ENCODE measurements at regions not wholly inside any gene's neighbourhood (a gene's known extent, or its start where the extent isn't known, plus 50 kb on each side); places are given as distances from the start of the nearest gene placed in this dataset.

DNA sequence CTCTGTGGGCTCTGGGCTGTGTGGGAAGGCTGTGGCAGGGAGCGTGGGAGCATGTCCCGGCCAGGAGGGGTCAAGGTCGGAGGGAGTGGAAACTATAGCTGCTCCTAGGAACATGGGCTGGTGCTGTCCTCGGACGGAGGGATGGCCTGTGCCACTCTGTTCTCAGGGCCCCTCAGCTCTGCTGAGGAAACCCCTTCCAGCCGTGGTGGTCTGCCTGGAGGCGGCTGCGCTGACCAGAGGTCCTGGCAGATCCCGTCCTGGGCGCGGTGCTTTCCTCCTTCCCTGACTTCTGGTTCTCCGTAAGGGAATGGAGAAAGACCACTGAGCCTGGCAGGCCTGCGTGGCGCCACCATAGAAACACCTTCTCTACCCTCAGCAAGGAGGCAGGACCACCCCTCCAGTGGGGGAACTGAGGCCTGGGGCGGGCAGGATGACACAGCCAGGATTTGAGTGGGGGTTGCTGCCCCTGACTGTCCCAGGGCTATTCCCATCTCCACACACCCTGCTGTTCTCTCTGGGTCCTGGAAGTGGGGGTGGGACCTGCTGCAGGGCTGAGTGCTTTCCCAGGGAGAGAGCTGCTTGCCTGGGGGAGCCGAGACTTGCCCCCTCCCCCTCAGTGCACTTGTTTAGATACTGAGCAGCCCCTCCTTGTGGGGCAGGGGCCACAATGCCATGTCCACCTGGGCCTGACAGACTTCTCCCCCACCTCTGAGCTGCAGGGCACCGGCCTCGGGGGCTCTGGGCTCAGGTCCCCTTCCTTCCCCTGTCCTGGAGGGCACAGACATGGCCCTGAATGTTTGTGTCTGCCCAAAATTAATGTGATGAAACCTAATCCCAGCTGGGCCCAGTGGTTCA lies 301.0 kb upstream of the HS6ST1 start:
- no peak overlapping the region for H3K4me3 ChIP-seq (ENCODE audit: low read length)
- no peak for DNase-seq (ENCODE audit: low read depth)
- TF ChIP-seq, protein P1, sequence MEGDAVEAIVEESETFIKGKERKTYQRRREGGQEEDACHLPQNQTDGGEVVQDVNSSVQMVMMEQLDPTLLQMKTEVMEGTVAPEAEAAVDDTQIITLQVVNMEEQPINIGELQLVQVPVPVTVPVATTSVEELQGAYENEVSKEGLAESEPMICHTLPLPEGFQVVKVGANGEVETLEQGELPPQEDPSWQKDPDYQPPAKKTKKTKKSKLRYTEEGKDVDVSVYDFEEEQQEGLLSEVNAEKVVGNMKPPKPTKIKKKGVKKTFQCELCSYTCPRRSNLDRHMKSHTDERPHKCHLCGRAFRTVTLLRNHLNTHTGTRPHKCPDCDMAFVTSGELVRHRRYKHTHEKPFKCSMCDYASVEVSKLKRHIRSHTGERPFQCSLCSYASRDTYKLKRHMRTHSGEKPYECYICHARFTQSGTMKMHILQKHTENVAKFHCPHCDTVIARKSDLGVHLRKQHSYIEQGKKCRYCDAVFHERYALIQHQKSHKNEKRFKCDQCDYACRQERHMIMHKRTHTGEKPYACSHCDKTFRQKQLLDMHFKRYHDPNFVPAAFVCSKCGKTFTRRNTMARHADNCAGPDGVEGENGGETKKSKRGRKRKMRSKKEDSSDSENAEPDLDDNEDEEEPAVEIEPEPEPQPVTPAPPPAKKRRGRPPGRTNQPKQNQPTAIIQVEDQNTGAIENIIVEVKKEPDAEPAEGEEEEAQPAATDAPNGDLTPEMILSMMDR (conservative IDR thresholded peaks at IDR 0.05; ENCODE audit: low read length): no peak

GRCh38 chr2:128621074-128621473 lies 302.4 kb upstream of the HS6ST1 start:
- DNase-seq (ENCODE audit: low read depth): no peak
- no peak overlapping the region for H3K4me3 ChIP-seq (ENCODE audit: low read length)
- TF ChIP-seq, protein P1 (conservative IDR thresholded peaks at IDR 0.05; ENCODE audit: low read length): no peak

GRCh38 chr2:128622371-128622770 lies 303.7 kb upstream of the HS6ST1 start:
- DNase-seq (ENCODE audit: low read depth): no peak
- TF ChIP-seq, protein P1 (conservative IDR thresholded peaks at IDR 0.05; ENCODE audit: low read length): no peak
- H3K4me3 ChIP-seq (ENCODE audit: low read length): no peak overlapping the region

- peak; percentile 25 for DNase-seq (ENCODE audit: low read depth)
- TF ChIP-seq, protein P1 (conservative IDR thresholded peaks at IDR 0.05; ENCODE audit: low read length): no peak
- no peak overlapping the region for H3K4me3 ChIP-seq (ENCODE audit: low read length)
Observed at GRCh38 chr2:128622955-128623620, 304.4 kb upstream of the HS6ST1 start.

DNA sequence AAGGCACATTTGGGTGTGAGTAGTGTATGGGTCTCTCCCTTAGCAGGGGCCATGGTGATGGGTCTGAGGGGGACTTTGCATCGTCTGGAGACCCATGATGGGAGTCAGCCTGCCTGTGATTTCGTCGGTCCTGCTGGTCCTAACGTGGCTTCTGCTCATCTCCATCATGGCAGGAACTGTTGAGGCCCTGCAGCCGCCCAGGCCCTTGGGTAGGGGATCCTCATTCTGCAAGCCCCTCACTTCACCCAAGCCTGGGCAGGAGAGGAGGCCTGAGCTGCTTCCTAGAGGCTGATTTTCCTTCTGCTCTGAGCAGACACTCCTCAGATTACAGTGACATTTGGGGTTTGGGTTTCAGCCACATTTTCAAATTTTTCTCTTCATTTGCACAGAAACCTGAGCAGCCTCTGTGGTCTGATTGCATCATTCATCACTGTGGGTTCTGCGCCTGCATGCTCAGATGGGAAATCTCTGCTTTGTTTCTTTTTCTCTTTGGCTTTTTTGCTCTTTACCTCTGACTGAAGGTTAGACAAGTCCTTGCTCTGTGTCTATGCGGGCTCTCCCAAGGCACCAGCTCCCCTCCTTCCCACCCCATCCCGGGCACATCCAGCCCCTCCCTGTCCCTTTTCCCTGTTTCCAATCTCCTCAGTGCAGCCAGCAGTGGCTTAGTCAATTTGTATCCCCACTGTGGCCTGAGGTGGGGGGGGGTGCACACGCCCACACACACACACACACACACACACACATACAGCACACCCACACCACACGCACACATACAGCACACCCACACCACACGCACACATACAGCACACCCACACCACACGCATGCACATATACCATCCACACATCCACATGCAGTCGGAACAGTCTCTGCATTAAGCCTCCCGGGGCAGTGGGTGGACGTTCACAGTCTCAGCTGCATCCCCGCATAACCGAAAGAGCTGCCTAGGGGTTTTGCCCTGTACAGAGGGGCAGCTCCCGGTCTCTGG lies 305.4 kb upstream of the HS6ST1 start:
- TF ChIP-seq, protein P1 (conservative IDR thresholded peaks at IDR 0.05; ENCODE audit: low read length): no peak
- no peak overlapping the region; the same call in 1 of the 2 replicates for H3K4me3 ChIP-seq (ENCODE audit: low read length)
- peak; percentile 88 for DNase-seq (ENCODE audit: low read depth)

GRCh38 chr2:128624956-128625355 lies 306.3 kb upstream of the HS6ST1 start:
- no peak overlapping the region for H3K4me3 ChIP-seq (ENCODE audit: low read length)
- DNase-seq (ENCODE audit: low read depth): no peak
- TF ChIP-seq, protein P1 (conservative IDR thresholded peaks at IDR 0.05; ENCODE audit: low read length): no peak

All from AG10803 (cell line).